H1 (cell line): ENCODE measurements at regions not wholly inside any gene's neighbourhood (a gene's known extent, or its start where the extent isn't known, plus 50 kb on each side); places are given as distances from the start of the nearest gene placed in this dataset.

Experiments used
- CTCF ChIA-PET: fragments of 300-600 bp; sonication (Branson Sonifier 250); formaldehyde crosslinking; loops from one replicate; lab custom pipeline; 2021; ENCODE audit not compliant: partially characterized antibody; lab: Charles Lee
- POLR2A ChIA-PET: fragments of 300-600 bp; sonication (Branson Sonifier 250); formaldehyde crosslinking; loops from one replicate; lab custom pipeline; 2021; ENCODE audit warnings: inconsistent platforms; ENCODE audit not compliant: partially characterized antibody; lab: Charles Lee
- DNase-seq, 2 experiments: peaks; one replicate each; pipeline versions ENCODE4 v3.0.0 to v3.0.0-alpha.2; 2010 to 2022; ENCODE audit warnings: low spot score in 2 of 2, low read depth in 1 of 2, mixed read lengths in 1 of 2
- FAIRE-seq: peaks from 2 replicates; lab custom pipeline; 2011; peaks lifted over from hg19 to GRCh38; lab: Jason Lieb, UNC
- H2AFZ ChIP-seq: 2 replicates; pipeline ENCODE4 v1.8.1; 2012; ENCODE audit warnings: low read length, inconsistent platforms
- H2AK5ac ChIP-seq: 2 replicates; pipeline ENCODE4 v1.6.1; 2013; ENCODE audit warnings: low read depth, low read length
- H2BK120ac ChIP-seq: replicated peaks from 2 replicates; pipeline ENCODE3; 2013; ENCODE audit warnings: low read depth, low read length, inconsistent platforms
- H2BK12ac ChIP-seq: 2 replicates; pipeline ENCODE4 v1.6.1; 2013; ENCODE audit warnings: low read depth, low read length
- H2BK15ac ChIP-seq: 2 replicates; pipeline ENCODE4 v1.6.1; 2013; ENCODE audit warnings: low read length
- H2BK20ac ChIP-seq: 2 replicates; pipeline ENCODE4 v1.6.1; 2013; ENCODE audit warnings: low read length
- H2BK5ac ChIP-seq: 2 replicates; pipeline ENCODE4 v1.6.1; 2013; ENCODE audit warnings: low read depth, low read length
- H3K14ac ChIP-seq: 2 replicates; pipeline ENCODE4 v1.6.1; 2013; ENCODE audit warnings: inconsistent platforms; ENCODE audit not compliant: insufficient read length
- H3K18ac ChIP-seq: 2 replicates; pipeline ENCODE4 v1.6.1; 2013; ENCODE audit warnings: low read length; ENCODE audit errors: extremely low read depth
- H3K23ac ChIP-seq: 2 replicates; pipeline ENCODE4 v1.6.1; 2013; ENCODE audit warnings: inconsistent platforms; ENCODE audit not compliant: insufficient read length
- H3K23me2 ChIP-seq: 2 replicates; pipeline ENCODE4 v1.6.1; 2013; ENCODE audit warnings: low read depth, low read length
- H3K27ac ChIP-seq: 2 replicates; pipeline ENCODE4 v1.6.1; 2011; ENCODE audit warnings: low read depth, low read length, inconsistent platforms
- H3K27me3 ChIP-seq, 4 experiments: replicated peaks in 1 of 4; 1 replicate in 1 of 4; 2 replicates in 3 of 4; pipeline versions ENCODE4 v1.6.1 to v1.8.1; 2011 to 2013; ENCODE audit warnings: low read length in 3 of 4, mild to moderate bottlenecking in 3 of 4, inconsistent platforms in 2 of 4, mixed read lengths in 2 of 4, moderate library complexity in 1 of 4; ENCODE audit not compliant: control insufficient read depth in 3 of 4, insufficient read depth in 3 of 4; ENCODE audit errors: extremely low read depth in 1 of 4
- H3K36me3 ChIP-seq, 4 experiments: 2 replicates each; pipeline versions ENCODE4 v1.6.1 to v1.8.1; 2011 to 2013; ENCODE audit warnings: mild to moderate bottlenecking in 4 of 4, low read length in 3 of 4, moderate library complexity in 2 of 4, control low read depth in 1 of 4, inconsistent platforms in 1 of 4; ENCODE audit not compliant: insufficient read depth in 4 of 4, control insufficient read depth in 2 of 4
- H3K4ac ChIP-seq: replicated peaks from 2 replicates; pipeline ENCODE3; 2013; ENCODE audit warnings: low read length, low read depth, mixed read lengths, inconsistent platforms; ENCODE audit not compliant: insufficient read length
- H3K4me1 ChIP-seq, 4 experiments: replicated peaks in 1 of 4; 1 replicate in 1 of 4; 2 replicates in 3 of 4; pipeline versions ENCODE4 v1.6.1 to v1.8.1; 2011 to 2013; ENCODE audit warnings: low read length in 3 of 4, inconsistent platforms in 2 of 4, mixed read lengths in 1 of 4; ENCODE audit not compliant: insufficient read depth in 4 of 4, control insufficient read depth in 3 of 4
- H3K4me2 ChIP-seq, 2 experiments: 2 replicates each; pipeline versions ENCODE4 v1.6.1 to v1.8.1; 2011 to 2013; ENCODE audit warnings: low read depth in 2 of 2, low read length in 2 of 2, control low read depth in 1 of 2, inconsistent platforms in 1 of 2, mild to moderate bottlenecking in 1 of 2; ENCODE audit not compliant: insufficient read depth in 1 of 2
- H3K4me3 ChIP-seq, 4 experiments: fragments of 200-600, 300-600 bp in 1 of 4; sonication (generic), shearing (Covaris generic), sonication (Bioruptor Twin) in 1 of 4; 2 replicates each; pipeline versions ENCODE4 v1.5.1 to v1.8.1; 2011 to 2016; ENCODE audit warnings: low read length in 4 of 4, low read depth in 3 of 4, control low read depth in 2 of 4, inconsistent platforms in 2 of 4, mild to moderate bottlenecking in 2 of 4, mixed read lengths in 1 of 4, moderate library complexity in 1 of 4; ENCODE audit not compliant: insufficient read depth in 2 of 4; ENCODE audit errors: extremely low read depth in 1 of 4
- H3K56ac ChIP-seq: replicated peaks from 2 replicates; pipeline ENCODE3; 2013; ENCODE audit warnings: low read depth, mild to moderate bottlenecking, mixed read lengths, low read length, inconsistent platforms; ENCODE audit not compliant: insufficient read length
- H3K79me1 ChIP-seq: 2 replicates; pipeline ENCODE4 v1.6.1; 2013; ENCODE audit warnings: low read depth, low read length, control low read depth
- H3K79me2 ChIP-seq, 2 experiments: 2 replicates each; pipeline versions ENCODE4 v1.6.1 to v1.8.1; 2012 to 2013; ENCODE audit warnings: low read length in 2 of 2, mild to moderate bottlenecking in 2 of 2, inconsistent platforms in 1 of 2; ENCODE audit not compliant: insufficient read depth in 2 of 2, control insufficient read depth in 1 of 2
- H3K9ac ChIP-seq, 4 experiments: replicated peaks in 1 of 4; 1 replicate in 1 of 4; 2 replicates in 3 of 4; pipeline versions ENCODE4 v1.6.1 to v1.8.1; 2011 to 2013; ENCODE audit warnings: low read depth in 3 of 4, low read length in 3 of 4, control low read depth in 2 of 4, mild to moderate bottlenecking in 2 of 4, moderate library complexity in 2 of 4, inconsistent platforms in 1 of 4; ENCODE audit errors: extremely low read depth in 1 of 4
- H3K9me3 ChIP-seq, 2 experiments: 2 replicates each; pipeline versions ENCODE4 v1.6.1 to v1.8.1; 2012 to 2013; ENCODE audit warnings: mild to moderate bottlenecking in 2 of 2, moderate library complexity in 2 of 2, control low read depth in 1 of 2, inconsistent platforms in 1 of 2, low read depth in 1 of 2, low read length in 1 of 2, mixed read lengths in 1 of 2; ENCODE audit not compliant: insufficient read depth in 2 of 2
- H4K20me1 ChIP-seq, 2 experiments: replicated peaks in 1 of 2; 2 replicates each; pipeline versions ENCODE3 to v1.8.1; 2011 to 2013; ENCODE audit warnings: inconsistent platforms in 2 of 2, low read length in 2 of 2, mild to moderate bottlenecking in 1 of 2; ENCODE audit not compliant: insufficient read depth in 2 of 2, control insufficient read depth in 1 of 2
- H4K5ac ChIP-seq: 2 replicates; pipeline ENCODE4 v1.6.1; 2013; ENCODE audit warnings: low read length, low read depth, mixed read lengths, inconsistent platforms; ENCODE audit not compliant: insufficient read length
- H4K8ac ChIP-seq: 2 replicates; pipeline ENCODE4 v1.8.0; 2013; ENCODE audit warnings: mild to moderate bottlenecking, moderate library complexity, low read length, inconsistent platforms; ENCODE audit not compliant: insufficient read depth; ENCODE audit errors: extremely low read depth
- H4K91ac ChIP-seq: replicated peaks from 2 replicates; pipeline ENCODE3; 2013; ENCODE audit warnings: low read length, mixed read lengths, inconsistent platforms; ENCODE audit not compliant: insufficient read length
- CTCF ChIP-seq, 3 experiments: IDR thresholded peaks; 1 replicate in 2 of 3; 2 replicates in 1 of 3; pipeline versions ENCODE4 v1.5.1 to v1.6.1; 2011; ENCODE audit warnings: low read length in 3 of 3, mild to moderate bottlenecking in 3 of 3, inconsistent platforms in 2 of 3, low read depth in 1 of 3, moderate library complexity in 1 of 3; ENCODE audit not compliant: insufficient read depth in 1 of 3; ENCODE audit errors: control extremely low read depth in 1 of 3
- NANOG ChIP-seq: IDR thresholded peaks from 2 replicates; pipeline ENCODE4 v1.6.1; 2011; ENCODE audit warnings: low read length, low read depth, mild to moderate bottlenecking, inconsistent platforms; ENCODE audit not compliant: insufficient read depth, poor library complexity, severe bottlenecking
- POLR2AphosphoS5 ChIP-seq: IDR thresholded peaks from 2 replicates; pipeline ENCODE4 v1.6.1; 2011; ENCODE audit warnings: low read depth, low read length
- USF2 ChIP-seq: IDR thresholded peaks from 2 replicates; pipeline ENCODE4 v1.6.1; 2011; ENCODE audit warnings: low read length, improper control_type of control experiment
- WGBS, 2 experiments: shearing (Covaris generic) in 1 of 2; methylation state at CpG; one replicate each; pipeline versions ENCODE4 v1.1.6 to v1.1.7; 2013 to 2015; ENCODE audit warnings: low lambda C conversion rate in 2 of 2, mixed read lengths in 2 of 2, inconsistent platforms in 1 of 2, low coverage in 1 of 2, missing lambda C conversion rate in 1 of 2; ENCODE audit not compliant: insufficient replicate concordance in 2 of 2, insufficient coverage in 1 of 2, insufficient read length in 1 of 2; ENCODE audit errors: extremely low coverage in 1 of 2, missing lambda C conversion rate in 1 of 2; 5-methylcytosine and 5-hydroxymethylcytosine counted together

GRCh38 chr14:99009871-99010270, 262.1 kb downstream of the BCL11B start:
- TF ChIP-seq CTCF (IDR thresholded peaks at IDR 0.05; ENCODE audit: control extremely low read depth in 1 of 3, insufficient read depth in 1 of 3, low read depth in 1 of 3, low read length in 3 of 3) (no peak), POLR2AphosphoS5 (no peak), NANOG (no peak), USF2 (no peak)
- Histone ChIP-seq H3K23ac (no peak overlapping the region), H3K27me3 (no peaks in the 10 kb centered on the region), H3K18ac (no peak overlapping the region), H2BK12ac (no peak overlapping the region), H3K14ac (no peak overlapping the region), H3K9me3 (no peaks in the 10 kb centered on the region), H3K27ac (no peak overlapping the region), H4K91ac (no peak overlapping the region), H2AK5ac (no peak overlapping the region), H4K5ac (no peak overlapping the region), H3K4me3 (no peak overlapping the region), H3K4ac (no peak overlapping the region), H2BK15ac (no peak overlapping the region), H4K8ac (no peak overlapping the region), H3K4me2 (no peak overlapping the region), H2AFZ (no peak overlapping the region), H4K20me1 (peaks cover 0 to 4% of the 10 kb centered on the region in 2 experiments), H2BK20ac (no peak overlapping the region), H3K56ac (no peak overlapping the region), H3K23me2 (peaks cover 3% of the 10 kb centered on the region; the same call in 1 of the 2 replicates), H3K4me1 (no peaks in the 10 kb centered on the region), H3K9ac (no peak overlapping the region), H2BK5ac (0 out of 2 replicates have a peak overlapping the region, but pooled peaks have one; percentile 24), H3K79me1 (no peaks in the 10 kb centered on the region), H3K36me3 (no peaks in the 10 kb centered on the region), H2BK120ac (no peak overlapping the region), H3K79me2 (no peaks in the 10 kb centered on the region)
- ChIA-PET CTCF (interaction anchor here (1.3 kb wide), 1 partner anchor 23 kb away, joined by 4 read pairs; no protein-coding TSS in a partner anchor), POLR2A (no interaction called here)
- FAIRE-seq (no peak), DNase-seq (no peak)
- WGBS, 2 experiments, result 73% methylated on average over 3 of the region's 6 CpGs; no CpG with 5 or more reads in 1 of the 2 experiments
